Heart left ventricle (tissue), 16 donors: ENCODE measurements at regions not wholly inside any gene's neighbourhood (a gene's known extent, or its start where the extent isn't known, plus 50 kb on each side); places are given as distances from the start of the nearest gene placed in this dataset.

Experiments used
- ATAC-seq, 4 donors: fragments of 200-7000 bp; cut with Tn5 transposase; one replicate each; pipeline ENCODE4 v1.9.1; 2020 to 2022; ENCODE audit warnings: moderate library complexity in 4 of 4, mild to moderate bottlenecking in 3 of 4, moderate number of reproducible peaks in 1 of 4
- DNase-seq, 5 donors: peaks; one replicate each; pipeline ENCODE4 v3.0.0-alpha.2; 2020
- H3K27ac ChIP-seq, 12 donors: fragments of 200-600 bp; sonication (generic) in 4 of 12; one replicate each; pipeline versions ENCODE4 v1.5.0 to v1.8.0; 2016 to 2022; ENCODE audit warnings: mild to moderate bottlenecking in 2 of 12
- H3K27me3 ChIP-seq, 9 donors: fragments of 200-600 bp; sonication (generic) in 2 of 9; one replicate each; pipeline versions ENCODE4 v1.5.1 to v1.8.0; 2016 to 2022; ENCODE audit warnings: mild to moderate bottlenecking in 3 of 9
- H3K36me3 ChIP-seq, 9 donors: fragments of 200-600 bp; sonication (generic) in 2 of 9; one replicate each; pipeline versions ENCODE4 v1.5.0 to v1.8.0; 2018 to 2022; ENCODE audit warnings: mild to moderate bottlenecking in 2 of 9
- H3K4me1 ChIP-seq, 12 donors: fragments of 200-600 bp; sonication (generic) in 4 of 12; one replicate each; pipeline versions ENCODE4 v1.5.0 to v1.8.0; 2016 to 2022; ENCODE audit warnings: mild to moderate bottlenecking in 3 of 12
- H3K4me3 ChIP-seq, 12 donors: fragments of 200-600 bp; sonication (generic) in 4 of 12; one replicate each; pipeline versions ENCODE4 v1.5.0 to v1.8.0; 2017 to 2022; ENCODE audit warnings: mild to moderate bottlenecking in 9 of 12, moderate library complexity in 4 of 12
- H3K9me3 ChIP-seq, 12 donors: fragments of 200-600 bp; sonication (generic) in 4 of 12; one replicate each; pipeline versions ENCODE4 v1.5.0 to v1.8.0; 2016 to 2022; ENCODE audit warnings: mild to moderate bottlenecking in 1 of 12
- CTCF ChIP-seq, 12 donors: fragments of 200-600 bp; sonication (generic) in 4 of 12; IDR thresholded peaks; one replicate each; pipeline versions ENCODE4 v1.5.0 to v1.8.0; 2018 to 2022; ENCODE audit warnings: antibody characterized with exemption in 12 of 12, mild to moderate bottlenecking in 5 of 12
- POLR2A ChIP-seq, 2 donors: fragments of 450-650 bp; IDR thresholded peaks; one replicate each; pipeline ENCODE4 v1.6.1; 2017; ENCODE audit warnings: antibody characterized with exemption in 2 of 2, mild to moderate bottlenecking in 2 of 2, moderate library complexity in 2 of 2
- WGBS, 4 donors: extraction: QIAGEN DNeasy Blood & Tissue Kit in 2 of 4; methylation state at CpG; one replicate each; pipeline versions ENCODE4 v1.1.5 to v1.1.7; 2013 to 2018; 5-methylcytosine and 5-hydroxymethylcytosine counted together
- intact Hi-C, 10 donors: fragments of 100-400 bp; cut with DNase I; formaldehyde crosslinking; loops; one replicate each; pipeline versions ENCODE4 v1.11.1 to v1.14.2; 2022
- donor health status: ischemic (EF 13 %, LVEDD 7.1; RV severe dilation, severe dysfunction).
- donor health status: healthy with polysubstance abuse.
- donor health status: DM: no; HTN: yes; CAD: no.
- donor health status: DM: no; HTN: no; CAD: no.
- donor health status: ischemic (EF 25% LVEDD 6.9; RV normal size, moderate dysfunction).
- donor health status: ischemic (EF 25% LVEDD 5.7; RV mildly dilated, moderate dysfunction).
- donor health status: healthy.
- donor health status: DM: yes; HTN: yes; CAD: no.
- donor health status: ischemic (EF 35%, LVEDD 5.7; RV mildly dilated, moderate dysfunction).
- donor health status: nonischemic (EF 11% LVEDD 7.7; RV severe dilation, severe dysfunction).
- donor health status: DM: yes; HTN: yes; CAD: no.
- donor health status: PGD.
- donor health status: ischemic (EF 29% LVEDD 5.4; RV normal size, mild dysfunction).
- donor health status: nonischemic (EF 23%, LVEDD 6.1; RV moderate dilation, normal function).

GRCh38 chr12:17304503-17305347, 698.8 kb upstream of the LMO3 start:
- WGBS, 4 donors: 81 to 85% (median 83%) methylated on average over 7 of the region's 7 CpGs
- intact Hi-C loops: no loop called here
- ATAC-seq: no peak

GRCh38 chr12:17302001-17302400, 696.0 kb upstream of the LMO3 start:
- ATAC-seq (no peak), DNase-seq (no peak)
- Histone ChIP-seq H3K36me3 (no peaks in the 10 kb centered on the region), H3K9me3 (peaks cover 0 to 25% (median 4%) of the 10 kb centered on the region in 12 donors), H3K4me1 (no peaks in the 10 kb centered on the region), H3K27ac (no peak overlapping the region), H3K4me3 (no peak overlapping the region), H3K27me3 (no peaks in the 10 kb centered on the region)
- no peak for TF ChIP-seq POLR2A (IDR thresholded peaks at IDR 0.05)
- TF ChIP-seq CTCF (IDR thresholded peaks at IDR 0.05): no peak
- 80 to 90% (median 85%) methylated on average over 6 to 7 of the region's 7 CpGs for WGBS, 4 donors
- intact Hi-C loops: no loop called here

More at GRCh38 chr12:17304503-17305347, 698.8 kb upstream of the LMO3 start:
- TF ChIP-seq CTCF (IDR thresholded peaks at IDR 0.05): no peak
- TF ChIP-seq POLR2A (IDR thresholded peaks at IDR 0.05): no peak
- Histone ChIP-seq H3K36me3 (no peaks in the 10 kb centered on the region), H3K27me3 (no peaks in the 10 kb centered on the region), H3K27ac (no peak overlapping the region), H3K9me3 (peaks cover 0 to 21% (median 0%) of the 10 kb centered on the region in 12 donors), H3K4me1 (no peaks in the 10 kb centered on the region), H3K4me3 (no peak overlapping the region)
- DNase-seq: no peak

GRCh38 chr12:17301544-17301943, 695.6 kb upstream of the LMO3 start:
- ATAC-seq: no peak
- no peak for TF ChIP-seq POLR2A (IDR thresholded peaks at IDR 0.05)
- TF ChIP-seq CTCF (IDR thresholded peaks at IDR 0.05): no peak
- Histone ChIP-seq H3K27ac (no peak overlapping the region), H3K4me3 (no peak overlapping the region), H3K36me3 (no peaks in the 10 kb centered on the region), H3K9me3 (peaks cover 0 to 27% (median 5%) of the 10 kb centered on the region in 12 donors), H3K4me1 (no peaks in the 10 kb centered on the region), H3K27me3 (no peaks in the 10 kb centered on the region)
- 68 to 84% (median 81%) methylated on average over 3 of the region's 3 CpGs for WGBS, 4 donors
- intact Hi-C loops: no loop called here
- DNase-seq: no peak

- peaks cover 0 to 18% (median 2%) of the 10 kb centered on the region in 12 donors for H3K9me3 ChIP-seq
- DNase-seq (no peak), ATAC-seq (no peak)
- TF ChIP-seq POLR2A (IDR thresholded peaks at IDR 0.05): no peak
- no peak for TF ChIP-seq CTCF (IDR thresholded peaks at IDR 0.05)
- H3K27me3 ChIP-seq: no peaks in the 10 kb centered on the region
- intact Hi-C loops: no loop called here
- no peak overlapping the region for H3K27ac ChIP-seq
- no peak overlapping the region for H3K4me3 ChIP-seq
- no peaks in the 10 kb centered on the region for H3K4me1 ChIP-seq
- 83 to 90% (median 86%) methylated on average over 7 of the region's 7 CpGs for WGBS, 4 donors
- no peaks in the 10 kb centered on the region for H3K36me3 ChIP-seq
These were observed 690.9 kb upstream of the LMO3 start for GRCh38 chr12:17296882-17297281.
